ENCODE measurements at regions not wholly inside any gene's neighbourhood (a gene's known extent, or its start where the extent isn't known, plus 50 kb on each side); places are given as distances from the start of the nearest gene placed in this dataset.
"Not testable (repeated sequence)": the region's sequence is repeated elsewhere in the genome, so short reads cannot be mapped to it uniquely, and the experiment has no call there.

GRCh38 chr13:18618442-18618841 is 563.2 kb downstream of the TUBA3C start:
- TF ChIP-seq POLR2AphosphoS5 (IDR thresholded peaks at IDR 0.05; ENCODE audit: insufficient read depth in 1 of 2, low read depth in 1 of 2); POLR2A (IDR thresholded peaks at IDR 0.05): not testable (repeated sequence)
